ENCODE measurements at regions not wholly inside any gene's neighbourhood (a gene's known extent, or its start where the extent isn't known, plus 50 kb on each side); places are given as distances from the start of the nearest gene placed in this dataset.

DNA sequence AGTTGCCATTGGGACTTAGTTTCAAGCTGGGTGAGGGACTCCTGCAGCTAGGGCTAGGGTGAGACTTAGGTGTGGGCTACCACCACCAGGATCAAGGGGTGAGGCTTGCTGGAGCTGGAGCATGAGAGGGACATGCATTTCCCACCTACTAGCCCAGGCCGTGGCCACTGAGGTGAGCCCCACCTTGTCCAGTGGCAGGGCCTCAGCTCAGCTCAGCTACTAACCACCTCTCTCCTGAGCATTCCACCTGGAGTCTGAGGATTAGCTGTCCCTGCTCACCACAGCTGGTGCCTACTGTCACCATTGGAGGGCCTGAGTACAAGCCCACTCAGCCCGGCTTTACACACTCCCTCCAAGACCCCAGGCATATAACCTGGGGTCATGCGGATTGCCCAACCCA is 62.6 kb upstream of the MAGEH1 start:
- TF ChIP-seq, protein P1, sequence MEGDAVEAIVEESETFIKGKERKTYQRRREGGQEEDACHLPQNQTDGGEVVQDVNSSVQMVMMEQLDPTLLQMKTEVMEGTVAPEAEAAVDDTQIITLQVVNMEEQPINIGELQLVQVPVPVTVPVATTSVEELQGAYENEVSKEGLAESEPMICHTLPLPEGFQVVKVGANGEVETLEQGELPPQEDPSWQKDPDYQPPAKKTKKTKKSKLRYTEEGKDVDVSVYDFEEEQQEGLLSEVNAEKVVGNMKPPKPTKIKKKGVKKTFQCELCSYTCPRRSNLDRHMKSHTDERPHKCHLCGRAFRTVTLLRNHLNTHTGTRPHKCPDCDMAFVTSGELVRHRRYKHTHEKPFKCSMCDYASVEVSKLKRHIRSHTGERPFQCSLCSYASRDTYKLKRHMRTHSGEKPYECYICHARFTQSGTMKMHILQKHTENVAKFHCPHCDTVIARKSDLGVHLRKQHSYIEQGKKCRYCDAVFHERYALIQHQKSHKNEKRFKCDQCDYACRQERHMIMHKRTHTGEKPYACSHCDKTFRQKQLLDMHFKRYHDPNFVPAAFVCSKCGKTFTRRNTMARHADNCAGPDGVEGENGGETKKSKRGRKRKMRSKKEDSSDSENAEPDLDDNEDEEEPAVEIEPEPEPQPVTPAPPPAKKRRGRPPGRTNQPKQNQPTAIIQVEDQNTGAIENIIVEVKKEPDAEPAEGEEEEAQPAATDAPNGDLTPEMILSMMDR (conservative IDR thresholded peaks at IDR 0.05; ENCODE audit: low read depth in 2 of 2), result no peak
- TF ChIP-seq, protein P2, sequence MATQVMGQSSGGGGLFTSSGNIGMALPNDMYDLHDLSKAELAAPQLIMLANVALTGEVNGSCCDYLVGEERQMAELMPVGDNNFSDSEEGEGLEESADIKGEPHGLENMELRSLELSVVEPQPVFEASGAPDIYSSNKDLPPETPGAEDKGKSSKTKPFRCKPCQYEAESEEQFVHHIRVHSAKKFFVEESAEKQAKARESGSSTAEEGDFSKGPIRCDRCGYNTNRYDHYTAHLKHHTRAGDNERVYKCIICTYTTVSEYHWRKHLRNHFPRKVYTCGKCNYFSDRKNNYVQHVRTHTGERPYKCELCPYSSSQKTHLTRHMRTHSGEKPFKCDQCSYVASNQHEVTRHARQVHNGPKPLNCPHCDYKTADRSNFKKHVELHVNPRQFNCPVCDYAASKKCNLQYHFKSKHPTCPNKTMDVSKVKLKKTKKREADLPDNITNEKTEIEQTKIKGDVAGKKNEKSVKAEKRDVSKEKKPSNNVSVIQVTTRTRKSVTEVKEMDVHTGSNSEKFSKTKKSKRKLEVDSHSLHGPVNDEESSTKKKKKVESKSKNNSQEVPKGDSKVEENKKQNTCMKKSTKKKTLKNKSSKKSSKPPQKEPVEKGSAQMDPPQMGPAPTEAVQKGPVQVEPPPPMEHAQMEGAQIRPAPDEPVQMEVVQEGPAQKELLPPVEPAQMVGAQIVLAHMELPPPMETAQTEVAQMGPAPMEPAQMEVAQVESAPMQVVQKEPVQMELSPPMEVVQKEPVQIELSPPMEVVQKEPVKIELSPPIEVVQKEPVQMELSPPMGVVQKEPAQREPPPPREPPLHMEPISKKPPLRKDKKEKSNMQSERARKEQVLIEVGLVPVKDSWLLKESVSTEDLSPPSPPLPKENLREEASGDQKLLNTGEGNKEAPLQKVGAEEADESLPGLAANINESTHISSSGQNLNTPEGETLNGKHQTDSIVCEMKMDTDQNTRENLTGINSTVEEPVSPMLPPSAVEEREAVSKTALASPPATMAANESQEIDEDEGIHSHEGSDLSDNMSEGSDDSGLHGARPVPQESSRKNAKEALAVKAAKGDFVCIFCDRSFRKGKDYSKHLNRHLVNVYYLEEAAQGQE (IDR thresholded peaks at IDR 0.05; ENCODE audit: unreplicated experiment), result no peak
- TF ChIP-seq POLR2AphosphoS5 (IDR thresholded peaks at IDR 0.05; ENCODE audit: low read depth) (no peak), EZH2phosphoT487 (IDR thresholded peaks at IDR 0.05; ENCODE audit: unreplicated experiment) (no peak), EZH2 (IDR thresholded peaks at IDR 0.05; ENCODE audit: low read depth, unreplicated experiment) (no peak), CREB1 (CRISPR knock-in tag; IDR thresholded peaks at IDR 0.05; ENCODE audit: low read depth) (no peak), JUNB (IDR thresholded peaks at IDR 0.05; ENCODE audit: unreplicated experiment) (no peak), ZNF331 (CRISPR knock-in tag; IDR thresholded peaks at IDR 0.05; ENCODE audit: low read depth) (no peak), ZNF114 (CRISPR knock-in tag; IDR thresholded peaks at IDR 0.05) (no peak)
- TF ChIP-seq, protein P3, sequence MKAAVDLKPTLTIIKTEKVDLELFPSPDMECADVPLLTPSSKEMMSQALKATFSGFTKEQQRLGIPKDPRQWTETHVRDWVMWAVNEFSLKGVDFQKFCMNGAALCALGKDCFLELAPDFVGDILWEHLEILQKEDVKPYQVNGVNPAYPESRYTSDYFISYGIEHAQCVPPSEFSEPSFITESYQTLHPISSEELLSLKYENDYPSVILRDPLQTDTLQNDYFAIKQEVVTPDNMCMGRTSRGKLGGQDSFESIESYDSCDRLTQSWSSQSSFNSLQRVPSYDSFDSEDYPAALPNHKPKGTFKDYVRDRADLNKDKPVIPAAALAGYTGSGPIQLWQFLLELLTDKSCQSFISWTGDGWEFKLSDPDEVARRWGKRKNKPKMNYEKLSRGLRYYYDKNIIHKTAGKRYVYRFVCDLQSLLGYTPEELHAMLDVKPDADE (IDR thresholded peaks at IDR 0.05), result no peak
- TF ChIP-seq, protein P4, sequence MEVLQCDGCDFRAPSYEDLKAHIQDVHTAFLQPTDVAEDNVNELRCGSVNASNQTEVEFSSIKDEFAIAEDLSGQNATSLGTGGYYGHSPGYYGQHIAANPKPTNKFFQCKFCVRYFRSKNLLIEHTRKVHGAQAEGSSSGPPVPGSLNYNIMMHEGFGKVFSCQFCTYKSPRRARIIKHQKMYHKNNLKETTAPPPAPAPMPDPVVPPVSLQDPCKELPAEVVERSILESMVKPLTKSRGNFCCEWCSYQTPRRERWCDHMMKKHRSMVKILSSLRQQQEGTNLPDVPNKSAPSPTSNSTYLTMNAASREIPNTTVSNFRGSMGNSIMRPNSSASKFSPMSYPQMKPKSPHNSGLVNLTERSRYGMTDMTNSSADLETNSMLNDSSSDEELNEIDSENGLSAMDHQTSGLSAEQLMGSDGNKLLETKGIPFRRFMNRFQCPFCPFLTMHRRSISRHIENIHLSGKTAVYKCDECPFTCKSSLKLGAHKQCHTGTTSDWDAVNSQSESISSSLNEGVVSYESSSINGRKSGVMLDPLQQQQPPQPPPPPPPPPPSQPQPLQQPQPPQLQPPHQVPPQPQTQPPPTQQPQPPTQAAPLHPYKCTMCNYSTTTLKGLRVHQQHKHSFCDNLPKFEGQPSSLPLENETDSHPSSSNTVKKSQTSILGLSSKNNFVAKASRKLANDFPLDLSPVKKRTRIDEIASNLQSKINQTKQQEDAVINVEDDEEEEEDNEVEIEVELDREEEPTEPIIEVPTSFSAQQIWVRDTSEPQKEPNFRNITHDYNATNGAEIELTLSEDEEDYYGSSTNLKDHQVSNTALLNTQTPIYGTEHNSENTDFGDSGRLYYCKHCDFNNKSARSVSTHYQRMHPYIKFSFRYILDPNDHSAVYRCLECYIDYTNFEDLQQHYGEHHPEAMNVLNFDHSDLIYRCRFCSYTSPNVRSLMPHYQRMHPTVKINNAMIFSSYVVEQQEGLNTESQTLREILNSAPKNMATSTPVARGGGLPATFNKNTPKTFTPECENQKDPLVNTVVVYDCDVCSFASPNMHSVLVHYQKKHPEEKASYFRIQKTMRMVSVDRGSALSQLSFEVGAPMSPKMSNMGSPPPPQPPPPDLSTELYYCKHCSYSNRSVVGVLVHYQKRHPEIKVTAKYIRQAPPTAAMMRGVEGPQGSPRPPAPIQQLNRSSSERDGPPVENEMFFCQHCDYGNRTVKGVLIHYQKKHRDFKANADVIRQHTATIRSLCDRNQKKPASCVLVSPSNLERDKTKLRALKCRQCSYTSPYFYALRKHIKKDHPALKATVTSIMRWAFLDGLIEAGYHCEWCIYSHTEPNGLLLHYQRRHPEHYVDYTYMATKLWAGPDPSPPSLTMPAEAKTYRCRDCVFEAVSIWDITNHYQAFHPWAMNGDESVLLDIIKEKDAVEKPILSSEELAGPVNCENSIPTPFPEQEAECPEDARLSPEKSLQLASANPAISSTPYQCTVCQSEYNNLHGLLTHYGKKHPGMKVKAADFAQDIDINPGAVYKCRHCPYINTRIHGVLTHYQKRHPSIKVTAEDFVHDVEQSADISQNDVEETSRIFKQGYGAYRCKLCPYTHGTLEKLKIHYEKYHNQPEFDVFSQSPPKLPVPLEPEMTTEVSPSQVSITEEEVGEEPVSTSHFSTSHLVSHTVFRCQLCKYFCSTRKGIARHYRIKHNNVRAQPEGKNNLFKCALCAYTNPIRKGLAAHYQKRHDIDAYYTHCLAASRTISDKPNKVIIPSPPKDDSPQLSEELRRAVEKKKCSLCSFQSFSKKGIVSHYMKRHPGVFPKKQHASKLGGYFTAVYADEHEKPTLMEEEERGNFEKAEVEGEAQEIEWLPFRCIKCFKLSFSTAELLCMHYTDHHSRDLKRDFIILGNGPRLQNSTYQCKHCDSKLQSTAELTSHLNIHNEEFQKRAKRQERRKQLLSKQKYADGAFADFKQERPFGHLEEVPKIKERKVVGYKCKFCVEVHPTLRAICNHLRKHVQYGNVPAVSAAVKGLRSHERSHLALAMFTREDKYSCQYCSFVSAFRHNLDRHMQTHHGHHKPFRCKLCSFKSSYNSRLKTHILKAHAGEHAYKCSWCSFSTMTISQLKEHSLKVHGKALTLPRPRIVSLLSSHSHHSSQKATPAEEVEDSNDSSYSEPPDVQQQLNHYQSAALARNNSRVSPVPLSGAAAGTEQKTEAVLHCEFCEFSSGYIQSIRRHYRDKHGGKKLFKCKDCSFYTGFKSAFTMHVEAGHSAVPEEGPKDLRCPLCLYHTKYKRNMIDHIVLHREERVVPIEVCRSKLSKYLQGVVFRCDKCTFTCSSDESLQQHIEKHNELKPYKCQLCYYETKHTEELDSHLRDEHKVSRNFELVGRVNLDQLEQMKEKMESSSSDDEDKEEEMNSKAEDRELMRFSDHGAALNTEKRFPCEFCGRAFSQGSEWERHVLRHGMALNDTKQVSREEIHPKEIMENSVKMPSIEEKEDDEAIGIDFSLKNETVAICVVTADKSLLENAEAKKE (CRISPR knock-in tag; IDR thresholded peaks at IDR 0.05), result no peak

Data from GM23338 (cell line).